Iris pigment epithelial cell (primary cell): ENCODE measurements at regions not wholly inside any gene's neighbourhood (a gene's known extent, or its start where the extent isn't known, plus 50 kb on each side); places are given as distances from the start of the nearest gene placed in this dataset.

Source experiments
- DNase-seq: peaks from one replicate; pipeline ENCODE4 v3.0.0-alpha.2; 2011; ENCODE audit warnings: low read depth

DNA sequence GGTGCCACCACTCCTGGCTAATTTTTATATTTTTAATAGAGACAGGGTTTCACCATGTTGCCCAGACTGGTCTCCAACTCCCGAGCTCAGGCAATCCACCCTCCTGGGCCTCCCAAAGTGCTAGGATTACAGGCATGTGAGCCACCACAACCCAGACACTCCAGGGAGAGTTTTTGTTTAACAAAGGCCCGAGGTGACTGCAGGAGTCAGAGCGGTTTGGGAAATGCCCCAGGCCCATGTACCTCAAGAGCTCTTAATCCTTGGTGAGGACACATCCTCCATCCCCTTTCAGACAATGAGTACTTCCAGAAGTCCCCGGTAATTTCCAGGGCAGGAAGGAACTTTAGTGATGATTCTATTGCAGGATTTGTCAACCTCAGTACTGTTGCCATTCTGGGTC lies 176.0 kb downstream of the ESRRB start:
- no peak for DNase-seq

DNA sequence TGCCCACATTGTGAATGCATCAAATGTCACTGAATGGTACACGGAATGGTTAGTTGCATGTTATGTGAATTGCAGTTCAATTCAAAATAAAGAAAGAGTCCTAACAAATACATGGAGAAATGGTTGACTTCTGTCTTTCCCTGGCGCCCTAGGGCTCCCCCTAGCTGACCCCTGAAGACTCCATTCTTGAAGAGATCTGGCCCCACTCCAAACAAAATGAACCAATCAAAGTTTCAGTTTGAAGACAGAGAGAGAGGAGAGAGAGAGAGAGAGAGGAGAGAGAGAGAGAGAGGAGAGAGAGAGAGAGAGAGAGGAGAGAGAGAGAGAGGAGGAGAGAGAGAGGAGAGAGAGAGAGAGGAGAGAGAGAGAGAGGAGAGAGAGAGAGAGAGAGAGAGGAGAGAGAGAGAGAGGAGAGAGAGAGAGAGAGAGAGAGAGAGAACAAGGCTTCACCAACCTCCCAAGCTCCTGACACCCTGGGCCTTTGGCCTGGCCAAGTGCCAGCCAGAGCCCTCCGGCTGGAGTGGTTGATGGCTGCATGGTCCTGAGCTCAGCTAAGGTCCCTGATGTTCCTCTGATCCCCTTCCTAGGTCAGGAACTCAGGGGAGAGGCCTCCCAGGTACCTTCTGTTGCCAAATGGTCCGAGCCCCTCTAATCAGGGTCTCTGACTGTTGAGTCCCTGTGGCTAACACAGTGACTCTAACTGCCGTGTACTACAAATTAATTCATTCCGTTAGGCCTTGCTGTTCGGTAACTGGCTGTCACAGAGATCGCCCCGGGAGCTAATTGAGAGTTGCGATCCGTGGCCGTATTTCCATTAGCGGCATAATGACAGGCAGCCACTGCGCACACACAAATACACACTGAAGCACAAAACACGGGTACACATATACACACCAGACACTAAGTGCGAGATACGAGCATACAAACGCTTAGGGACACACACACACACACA lies 188.8 kb downstream of the ESRRB start:
- DNase-seq, result peak; percentile 5

DNA sequence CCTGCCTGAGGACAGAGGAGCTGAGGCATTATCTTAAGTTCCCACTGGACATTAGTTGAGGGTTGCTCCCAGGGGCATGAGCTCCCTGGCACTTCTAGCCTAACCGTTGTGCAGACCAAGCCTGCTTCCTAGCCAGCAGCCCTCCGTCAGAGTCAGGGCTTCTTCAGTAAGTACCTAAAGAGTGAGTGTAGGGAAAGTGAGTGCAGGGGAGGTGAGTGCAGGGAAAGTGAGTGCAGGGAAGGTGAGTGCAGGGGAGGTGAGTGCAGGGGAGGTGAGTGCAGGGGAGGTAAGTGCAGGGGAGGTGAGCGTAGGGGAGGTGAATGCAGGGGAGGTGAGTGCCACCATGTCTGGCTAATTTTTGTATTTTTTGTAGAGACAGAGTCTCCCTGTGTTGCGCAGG lies 190.5 kb downstream of the ESRRB start:
- DNase-seq, result no peak

DNA sequence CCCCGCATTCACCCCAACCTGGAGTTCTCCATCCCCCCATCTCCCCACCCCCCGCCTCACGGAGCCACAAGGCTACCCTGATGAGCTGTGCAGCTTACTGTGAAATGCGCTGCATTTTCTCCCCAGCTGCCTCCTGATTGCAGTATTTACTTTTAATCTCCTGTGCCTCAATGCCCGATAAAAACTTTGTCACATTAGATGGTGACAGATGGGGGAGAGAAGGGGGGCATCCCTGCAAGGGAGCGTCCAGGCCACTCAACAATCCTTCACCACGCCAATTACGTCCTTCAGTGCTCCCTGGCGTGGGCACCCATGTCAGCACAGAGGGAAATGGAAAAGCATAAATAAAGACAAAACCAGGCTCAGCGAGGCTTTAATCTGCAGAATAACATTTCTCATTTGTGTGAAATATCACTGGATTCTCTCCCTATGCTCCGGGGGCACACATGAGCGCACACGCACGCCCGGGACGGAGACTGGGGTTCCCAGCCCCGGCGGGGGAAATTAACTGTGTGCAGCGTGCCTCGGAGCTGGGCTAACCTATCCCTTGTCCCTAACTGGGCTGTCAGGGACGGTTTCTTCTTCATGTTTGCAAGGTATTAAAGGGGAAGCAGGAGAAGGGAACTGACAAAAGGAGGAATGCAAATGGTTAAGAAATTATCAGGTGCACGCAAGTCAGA lies 186.7 kb upstream of the VASH1 start:
- DNase-seq, result no peak

DNA sequence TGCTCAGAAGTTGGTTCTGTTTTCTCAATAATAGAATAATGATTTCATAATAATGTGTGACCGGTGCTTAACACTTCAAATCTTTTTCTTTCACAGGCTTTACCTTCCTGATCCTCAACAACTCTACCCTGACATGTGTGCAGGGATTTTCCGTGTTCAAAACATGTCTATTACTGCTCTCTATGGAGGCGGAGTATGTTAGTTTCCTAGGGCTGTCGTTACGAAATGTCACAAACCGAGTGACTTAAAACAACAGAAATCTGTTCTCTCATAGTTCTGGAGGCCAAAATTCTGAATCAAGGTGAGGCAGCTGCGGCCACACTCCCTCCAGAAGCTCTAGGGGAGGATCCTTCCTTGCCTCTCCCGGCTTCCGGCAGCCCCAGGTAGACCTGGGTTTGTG lies 186.2 kb upstream of the VASH1 start:
- DNase-seq, result no peak

DNA sequence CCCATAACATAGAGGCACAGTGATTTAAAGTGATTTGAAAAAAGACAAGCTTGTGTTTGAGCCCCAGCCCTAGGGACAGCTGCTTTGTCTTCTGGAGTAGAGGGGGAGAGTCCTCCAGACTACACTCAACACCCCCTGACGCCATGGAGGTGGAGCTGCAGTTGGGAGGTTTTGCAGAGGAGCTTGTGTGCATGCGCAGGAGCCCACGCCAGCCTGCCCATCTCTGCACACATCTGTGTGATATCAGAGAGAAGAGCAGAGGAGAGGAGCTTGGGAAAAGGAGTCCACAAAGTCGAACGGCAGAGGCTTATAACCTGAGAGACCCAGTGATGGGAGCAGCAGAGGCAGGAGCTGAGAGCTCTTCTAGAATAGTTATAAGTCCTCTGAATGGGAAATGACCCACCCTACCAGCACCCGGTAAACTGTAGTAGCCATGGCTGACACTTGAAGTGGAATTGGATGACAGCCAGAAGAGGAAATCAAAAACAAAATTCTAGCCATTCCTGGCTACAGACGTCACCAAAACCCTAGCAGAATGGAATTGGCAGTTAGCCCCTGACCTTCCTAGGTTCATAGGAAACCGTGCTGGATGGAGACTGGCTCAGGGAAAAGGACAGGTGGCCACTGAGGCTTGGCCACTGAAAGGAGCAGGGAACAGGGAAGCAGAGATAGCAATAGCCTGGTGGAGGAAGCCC lies 185.1 kb upstream of the VASH1 start:
- DNase-seq, result peak; percentile 31

DNA sequence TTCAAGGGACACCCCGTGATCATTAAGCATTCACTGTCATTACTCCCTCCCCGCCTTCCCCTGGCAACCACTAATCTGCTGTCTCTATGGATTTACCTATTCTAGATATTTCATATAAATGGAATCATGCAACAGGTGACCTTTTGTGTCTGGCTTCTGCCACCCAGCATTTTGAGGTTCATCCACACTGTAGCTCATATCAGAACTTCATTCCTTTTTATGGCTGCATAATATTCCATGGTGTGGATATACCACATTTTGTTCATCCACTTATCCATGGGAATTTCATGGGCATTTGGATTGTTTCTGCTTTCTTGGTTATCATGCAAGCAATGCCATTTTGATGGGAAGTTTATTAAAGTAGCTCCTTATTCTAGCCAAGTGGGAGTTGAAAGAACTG lies 184.2 kb upstream of the VASH1 start:
- no peak for DNase-seq

DNA sequence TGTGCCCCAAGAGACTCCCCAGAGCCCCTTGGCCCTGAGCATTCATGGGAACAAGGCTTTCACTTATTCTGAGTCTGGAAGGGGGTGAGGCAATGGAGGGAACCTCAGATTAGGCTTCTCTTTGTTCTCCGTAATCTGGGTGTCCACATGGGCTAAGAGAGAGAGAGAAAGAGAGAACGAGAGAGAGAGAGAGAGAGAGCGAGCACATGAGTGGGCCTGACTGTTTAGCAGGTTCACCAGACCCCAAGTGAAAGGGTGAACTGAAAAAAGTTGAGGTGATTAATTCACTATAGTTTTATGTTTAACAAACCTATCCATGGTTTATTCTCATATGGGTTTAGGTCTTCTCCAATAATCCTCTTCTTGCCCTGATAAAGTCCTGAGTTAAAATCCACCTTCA lies 183.4 kb upstream of the VASH1 start:
- DNase-seq, result no peak

DNA sequence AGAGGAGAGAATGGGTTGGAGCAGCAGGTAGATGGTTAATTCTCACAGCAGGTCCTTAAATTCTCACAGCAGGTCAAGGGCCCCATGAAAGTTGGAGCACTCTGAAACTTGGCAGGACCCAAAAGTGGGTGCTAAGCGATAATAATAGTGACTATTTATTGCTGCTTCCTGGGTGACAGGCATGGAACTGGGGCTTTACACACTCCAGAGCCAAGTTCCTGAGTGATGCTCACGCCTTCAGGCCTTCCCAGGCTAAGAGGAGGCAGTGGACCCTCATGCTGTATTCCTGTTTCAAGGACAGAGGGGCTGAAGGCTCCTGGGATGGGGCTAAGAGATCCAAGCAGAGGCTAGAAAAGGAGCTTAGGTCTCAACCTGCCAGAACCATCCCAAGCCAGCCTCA lies 180.9 kb upstream of the VASH1 start:
- no peak for DNase-seq

DNA sequence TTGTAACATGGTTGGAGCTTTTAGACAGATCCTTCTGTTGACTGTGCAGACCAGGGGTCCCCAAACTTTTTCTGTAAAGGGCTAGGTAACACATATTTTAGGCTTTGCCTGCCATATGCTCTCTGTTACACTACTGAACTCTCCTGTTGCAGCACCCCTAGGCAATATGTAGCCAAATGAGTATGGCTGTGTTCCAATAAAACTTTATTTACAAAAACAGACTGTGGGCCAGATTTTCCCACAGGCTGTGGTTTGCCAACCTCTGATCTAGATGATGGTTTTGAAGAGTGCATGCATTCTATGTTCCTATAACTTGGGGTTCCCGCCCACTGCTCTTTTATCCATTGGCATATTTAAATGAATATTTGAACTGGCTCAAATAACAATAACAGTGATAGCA lies 180.3 kb upstream of the VASH1 start:
- no peak for DNase-seq

DNA sequence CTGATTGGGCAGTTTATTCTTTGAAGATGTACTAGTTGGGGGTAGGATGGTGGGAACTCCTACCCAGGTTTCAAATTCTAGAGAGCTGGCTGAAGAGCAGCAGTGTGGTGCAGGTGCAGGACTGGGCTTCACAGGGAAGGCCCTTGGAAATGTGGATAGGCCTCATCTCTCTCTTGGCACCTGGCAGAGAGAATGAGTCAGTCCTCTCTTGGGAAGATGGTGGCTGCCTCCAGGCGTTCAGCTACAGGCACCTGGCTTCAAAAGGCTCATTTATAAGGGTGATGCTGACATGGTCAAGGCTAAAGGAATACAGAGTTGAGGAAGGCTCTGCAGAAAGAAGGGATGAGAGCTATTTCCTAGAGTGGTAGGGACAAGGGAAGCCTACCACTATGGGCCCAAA lies 179.7 kb upstream of the VASH1 start:
- DNase-seq, result no peak

DNA sequence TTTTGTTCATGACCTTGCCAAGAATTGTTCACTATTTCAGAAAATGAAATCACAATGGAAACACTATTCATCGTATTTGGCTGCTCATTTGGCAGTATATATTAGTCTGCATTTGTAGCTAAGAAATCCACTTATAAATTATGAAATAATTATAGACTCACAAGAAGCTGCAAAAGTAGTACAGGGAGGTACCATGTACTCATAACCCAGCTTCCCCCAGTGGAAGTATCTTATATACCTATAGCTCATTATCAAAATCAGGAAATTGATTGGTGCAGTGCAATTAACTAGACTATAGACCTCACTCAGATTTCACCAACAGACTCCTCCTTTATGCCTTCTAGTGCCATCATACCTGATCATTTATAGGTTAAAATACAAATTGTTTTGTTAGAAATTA lies 178.8 kb upstream of the VASH1 start:
- DNase-seq, result no peak

DNA sequence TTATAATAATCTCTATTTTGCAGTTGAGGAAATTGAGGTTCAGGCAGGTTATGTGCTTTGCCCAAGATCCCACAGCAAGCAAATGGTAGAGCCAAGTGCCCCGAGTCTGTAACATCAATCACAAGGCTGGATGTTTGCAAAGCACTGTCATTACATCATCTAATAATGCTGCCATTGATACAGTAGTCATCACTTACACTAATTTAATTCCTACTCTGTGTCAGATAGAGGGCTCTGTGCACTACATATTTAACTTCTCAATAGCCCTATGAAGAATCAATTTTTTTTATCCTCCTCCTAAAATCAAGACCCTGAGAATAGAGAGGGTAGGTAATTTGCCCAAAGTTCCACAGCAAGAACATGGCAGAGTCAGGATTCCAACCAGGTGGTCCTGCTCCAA lies 178.1 kb upstream of the VASH1 start:
- no peak for DNase-seq

DNA sequence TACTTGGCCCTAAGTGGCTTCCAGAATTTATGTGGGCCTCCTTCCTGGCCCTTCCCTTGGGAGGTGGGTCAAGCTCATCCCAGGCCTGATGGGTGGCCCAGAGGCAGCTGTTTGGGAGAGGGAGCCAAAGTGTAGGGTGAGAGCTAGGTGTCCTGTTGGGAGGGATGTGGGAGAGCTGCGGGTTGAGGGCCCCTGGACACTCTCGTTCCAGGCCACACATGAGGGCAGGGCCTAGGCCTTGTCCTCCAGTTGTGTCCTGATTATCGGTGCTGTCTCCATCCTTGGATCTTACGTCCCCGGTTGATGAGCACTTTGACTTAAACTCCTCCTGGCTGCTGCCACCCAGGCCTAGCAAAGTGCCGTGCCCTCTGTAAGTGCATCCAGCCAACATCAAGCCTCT lies 177.5 kb upstream of the VASH1 start:
- no peak for DNase-seq

DNA sequence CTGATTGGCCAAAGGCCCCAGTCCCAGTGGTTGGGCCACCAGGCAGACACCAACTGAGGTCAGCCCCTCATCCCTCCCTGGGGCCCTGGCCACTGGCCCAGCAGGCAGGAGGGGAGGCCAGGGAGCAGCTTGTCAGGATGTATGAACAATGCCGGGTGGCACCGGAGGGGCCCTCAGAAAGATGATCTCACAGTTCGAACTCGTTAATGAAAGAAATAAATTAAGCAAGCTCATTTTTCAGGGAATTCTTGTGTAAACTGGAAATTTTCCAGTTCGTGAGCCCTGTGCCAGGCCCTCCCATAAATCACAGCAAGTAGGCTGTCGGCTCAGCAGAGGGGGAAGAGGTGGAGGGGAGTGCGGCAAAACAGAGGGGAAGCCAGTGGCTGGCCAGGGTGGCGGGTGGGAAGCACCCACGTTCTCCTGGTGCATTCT lies 177.0 kb upstream of the VASH1 start:
- DNase-seq, result no peak

DNA sequence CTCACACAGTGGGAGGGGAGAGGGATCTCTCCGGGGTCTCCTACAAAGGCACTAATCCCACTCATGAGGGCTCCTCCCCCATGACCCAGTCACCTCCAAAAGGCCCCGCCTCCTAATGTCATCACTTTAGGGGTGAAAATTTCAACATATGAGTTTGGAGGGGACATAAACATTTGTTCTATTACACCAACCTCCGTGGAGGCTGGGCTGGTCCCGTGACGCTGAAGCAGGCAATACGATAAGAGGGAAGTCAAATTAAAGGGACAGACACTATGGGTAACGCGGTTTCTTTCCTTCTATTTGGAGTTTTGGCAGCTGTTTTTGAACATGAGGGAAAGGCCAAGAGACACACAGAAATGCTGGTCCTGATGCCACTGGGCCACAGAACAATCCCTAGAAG lies 175.7 kb upstream of the VASH1 start:
- no peak for DNase-seq

DNA sequence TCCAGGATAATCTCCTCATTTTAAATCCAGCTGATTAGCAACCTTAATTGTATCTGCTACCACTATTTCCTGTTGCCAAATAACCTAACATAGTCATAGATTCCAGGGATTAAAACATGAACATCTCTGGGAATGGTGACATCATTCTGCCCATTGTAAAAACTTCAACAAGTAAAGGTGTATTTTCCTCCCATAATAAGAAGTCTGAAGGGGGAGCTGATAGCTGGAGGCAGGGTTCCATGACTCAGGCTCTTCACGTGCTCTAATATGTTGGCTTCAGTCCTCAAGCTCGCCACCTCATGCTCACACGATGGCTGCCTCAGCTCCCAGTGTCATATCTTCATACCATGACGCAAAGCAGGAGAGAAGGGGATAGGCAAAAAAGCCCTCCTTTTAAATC lies 172.0 kb upstream of the VASH1 start:
- no peak for DNase-seq

DNA sequence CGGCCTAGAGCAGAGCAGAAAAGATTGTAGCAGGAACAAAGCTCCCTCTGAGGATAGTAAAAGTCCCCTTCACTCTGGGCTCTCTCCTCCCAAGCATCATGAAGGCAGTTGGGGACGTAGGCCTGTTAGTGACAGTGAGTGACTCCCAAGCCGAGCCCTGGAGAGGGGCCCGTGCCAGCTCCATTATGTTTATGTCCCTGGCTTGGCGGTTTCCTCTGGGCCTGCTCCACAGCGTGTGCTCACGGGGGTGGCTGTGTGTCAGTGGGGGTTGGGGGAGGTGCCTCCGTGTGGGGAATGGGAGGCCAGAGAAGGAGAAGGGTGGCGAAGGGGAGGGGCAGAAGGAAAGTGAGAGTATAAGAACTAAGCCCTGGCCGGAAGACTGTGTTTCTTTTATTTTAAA lies 170.0 kb upstream of the VASH1 start:
- DNase-seq, result no peak

DNA sequence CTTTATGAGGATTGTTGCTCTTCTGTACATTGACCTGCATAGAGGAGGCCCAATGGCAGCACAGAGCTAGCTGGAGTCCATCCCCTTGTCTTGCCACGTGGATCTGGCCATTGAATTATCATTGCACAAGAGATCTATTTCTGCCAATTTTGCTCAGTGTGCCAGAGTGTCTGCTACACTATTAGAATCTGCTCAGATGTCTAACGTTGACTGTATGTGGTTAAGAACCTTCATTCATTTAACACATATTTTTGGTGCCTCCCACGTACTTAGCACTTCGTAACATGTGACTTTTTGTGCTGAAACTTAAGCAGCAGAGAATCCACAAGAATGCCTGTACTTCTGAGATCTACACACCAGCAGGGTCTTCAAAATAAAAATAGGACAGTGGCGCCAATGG lies 166.0 kb upstream of the VASH1 start:
- no peak for DNase-seq

DNA sequence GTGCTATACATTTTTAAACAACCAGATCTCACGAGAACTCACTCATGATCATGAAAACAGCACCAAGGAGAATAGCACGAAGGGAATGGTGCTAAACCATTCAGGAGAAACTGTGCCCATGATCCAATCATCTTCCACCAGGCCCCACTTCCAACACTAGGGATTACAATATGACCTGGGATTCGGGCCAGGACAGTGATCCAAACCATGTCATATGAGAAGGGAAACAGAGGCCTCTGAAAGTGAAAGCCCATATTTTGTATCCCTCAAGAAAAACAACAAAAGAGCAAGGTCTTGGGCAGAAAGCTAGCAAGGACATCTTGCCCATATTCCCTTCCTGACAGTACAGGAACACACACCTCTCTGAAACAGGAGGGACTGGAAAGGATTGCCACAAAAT lies 163.9 kb upstream of the VASH1 start:
- no peak for DNase-seq

DNA sequence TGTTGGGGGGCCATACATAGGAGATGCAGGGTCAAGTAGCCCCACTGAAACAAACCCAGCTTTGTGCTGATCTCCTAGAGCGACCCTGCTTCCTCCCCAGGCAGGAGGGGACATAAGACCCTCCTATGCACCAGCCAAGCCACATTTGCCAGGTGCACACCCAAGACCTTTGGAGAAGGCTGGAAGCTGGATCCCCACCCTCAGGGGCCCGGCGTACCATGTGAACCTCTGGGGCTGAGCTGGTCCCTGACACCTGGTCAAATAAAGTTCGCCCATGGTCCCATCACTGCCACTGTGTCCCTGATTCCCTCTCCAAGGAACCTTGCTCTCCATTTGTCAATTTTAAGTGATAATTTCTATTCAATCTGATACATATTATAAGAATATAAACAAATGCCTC lies 162.1 kb upstream of the VASH1 start:
- DNase-seq, result no peak

DNA sequence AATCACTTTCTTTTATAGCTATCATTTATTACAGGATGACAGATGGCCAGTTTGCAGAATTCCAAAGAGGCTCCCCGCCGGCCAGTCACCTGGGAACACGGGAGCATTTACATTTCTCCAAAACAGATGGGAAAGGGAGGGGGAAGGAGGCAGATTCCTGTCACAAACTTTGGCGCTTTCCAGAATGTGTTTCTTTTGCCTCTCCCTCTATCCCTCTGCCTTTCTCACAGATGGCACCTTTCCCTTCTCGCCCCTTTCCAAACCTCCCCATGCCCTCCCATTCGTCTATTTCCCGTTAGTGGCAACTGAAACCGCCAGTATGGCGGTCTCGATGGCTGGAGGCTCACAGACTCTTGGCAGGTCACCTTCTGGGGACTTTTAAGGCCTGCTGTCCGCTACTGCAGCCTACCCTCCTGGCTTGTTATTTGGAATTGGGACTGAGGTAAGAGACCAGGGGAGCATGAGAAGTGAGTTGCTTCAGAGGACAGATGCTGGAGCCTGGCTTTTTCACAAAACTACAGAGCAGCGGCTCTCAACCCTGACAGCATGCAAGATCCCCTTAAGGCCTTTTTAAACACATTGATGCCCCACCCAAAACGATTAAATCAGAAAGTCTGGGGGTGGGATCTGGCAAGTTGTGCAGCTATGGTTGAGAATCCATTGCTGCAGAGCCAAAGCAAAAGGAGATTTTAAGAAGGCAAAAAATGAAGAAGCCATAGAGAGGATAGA lies 161.5 kb upstream of the VASH1 start:
- DNase-seq, result no peak
